ENCODE measurements at regions not wholly inside any gene's neighbourhood (a gene's known extent, or its start where the extent isn't known, plus 50 kb on each side); places are given as distances from the start of the nearest gene placed in this dataset.
A peak's percentile ranks its signal among the peaks of the same experiment; 100 is the strongest.

DNA sequence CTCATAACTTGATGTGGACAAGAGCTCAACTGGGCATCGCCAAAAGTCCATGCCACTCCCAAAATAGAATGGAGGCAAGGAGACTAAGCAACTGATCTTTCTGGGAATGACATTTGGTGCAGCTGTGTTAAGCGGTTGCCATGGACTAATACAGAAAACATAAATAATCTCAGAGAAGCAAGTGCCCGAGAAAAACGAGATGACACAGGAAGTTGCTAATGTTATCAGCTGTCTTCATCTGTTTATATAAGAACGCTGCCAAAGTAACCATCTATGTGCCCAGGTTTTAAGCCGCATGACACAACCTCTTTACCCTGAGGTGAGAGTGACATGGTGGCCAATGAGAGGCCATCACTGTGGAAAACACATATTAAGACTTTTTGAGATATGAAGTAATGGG, 54.9 kb upstream of the SACS start:
- peak; percentile 84 for DNase-seq (ENCODE audit: low spot score)

DNA sequence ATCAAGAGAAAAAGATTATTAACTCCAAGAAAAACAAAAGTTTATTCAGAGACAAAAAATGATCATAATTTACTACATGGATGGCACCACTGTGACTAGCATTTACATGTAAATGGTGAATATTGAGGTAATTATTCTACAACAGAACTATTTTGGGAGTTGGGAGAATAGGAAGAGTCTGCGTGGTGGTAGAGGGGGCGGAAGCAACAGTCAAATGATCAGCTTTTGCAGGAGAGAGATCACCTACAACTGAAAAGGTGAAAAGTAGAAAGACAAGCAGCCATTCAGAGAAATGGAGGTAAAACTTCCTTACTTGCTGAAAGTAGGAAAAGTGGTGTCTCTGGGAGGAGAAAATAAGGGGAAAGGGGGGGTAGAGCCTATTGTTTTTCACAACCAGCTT, 62.8 kb upstream of the SACS start:
- no peak for DNase-seq (ENCODE audit: low spot score)

DNA sequence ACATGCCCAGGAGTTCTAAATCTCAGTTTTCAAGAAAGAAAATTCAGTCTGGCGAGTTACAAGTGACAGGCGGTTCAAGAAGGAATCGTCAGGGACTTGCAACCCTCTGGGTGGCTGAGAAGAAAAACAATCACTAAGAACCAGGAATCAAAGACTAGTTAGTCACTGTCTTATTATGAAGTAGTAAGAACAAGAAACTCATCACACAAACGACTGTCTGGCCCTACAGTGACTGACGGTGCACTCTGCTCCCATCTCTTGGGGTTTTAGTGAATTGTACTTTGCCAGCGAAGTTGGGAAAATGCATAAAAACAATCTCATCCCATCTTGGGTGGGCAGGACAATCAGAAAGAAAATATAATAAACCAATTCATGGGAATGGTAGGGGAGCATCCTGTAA, 63.7 kb upstream of the SACS start:
- DNase-seq (ENCODE audit: low spot score): no peak

DNA sequence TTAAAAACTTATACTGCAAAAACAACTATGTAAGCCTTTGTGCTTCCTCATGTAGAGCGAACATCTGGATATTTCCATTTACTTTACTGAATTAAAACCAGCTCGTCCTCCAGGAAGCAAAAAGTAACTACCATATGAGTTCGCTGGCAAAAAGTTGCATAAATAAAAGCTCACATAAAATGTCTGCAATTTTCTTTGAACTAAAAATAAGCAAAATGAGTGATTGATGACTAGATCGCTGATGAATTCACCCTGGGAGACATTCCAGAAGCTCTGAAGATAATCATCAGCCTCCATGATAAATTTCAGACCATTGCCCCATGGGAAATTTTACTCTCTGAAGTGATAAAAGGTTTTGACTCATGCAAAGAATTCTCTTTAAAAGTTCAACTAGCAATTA, 67.3 kb upstream of the SACS start:
- peak; percentile 90 for DNase-seq (ENCODE audit: low spot score)

DNA sequence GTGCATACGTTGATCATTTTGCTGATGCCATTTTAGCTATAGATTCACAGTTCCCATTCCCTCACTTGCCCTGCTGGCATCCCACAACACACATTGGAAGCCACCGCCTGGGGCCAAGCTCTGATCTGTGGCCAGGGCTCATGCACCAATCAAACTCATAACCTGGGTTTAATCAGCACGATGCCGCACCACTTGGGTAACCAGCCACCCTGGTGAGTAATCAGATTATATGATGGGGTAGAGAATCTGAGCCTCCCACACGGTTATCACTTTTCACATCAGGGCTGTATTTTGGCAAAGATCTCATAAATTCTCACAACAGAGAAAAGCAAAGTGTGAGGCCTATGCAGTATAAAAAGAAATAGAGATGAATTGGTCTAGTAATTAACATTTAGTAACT, 66.0 kb upstream of the TNFRSF19 start:
- peak; percentile 72 for DNase-seq (ENCODE audit: low spot score)

DNA sequence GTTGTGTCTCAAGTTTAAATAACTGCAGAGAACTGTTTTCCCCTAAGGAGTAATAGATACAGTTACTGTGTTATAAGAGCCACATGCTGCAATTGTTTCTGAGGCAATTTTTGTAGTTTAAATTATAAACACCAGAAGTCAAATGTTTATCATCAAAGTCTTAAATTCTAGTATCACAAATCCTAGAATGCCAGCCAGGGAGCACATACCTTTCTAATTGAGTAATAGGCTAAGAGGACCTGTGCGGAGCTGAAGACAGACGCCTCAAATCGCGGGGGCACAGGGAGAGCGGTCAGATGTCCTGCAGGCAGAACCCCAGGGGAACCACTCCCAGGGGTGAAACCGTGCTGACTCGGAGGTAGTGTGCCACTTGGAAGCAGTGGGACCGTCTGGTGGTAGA, 65.2 kb upstream of the TNFRSF19 start:
- peak; percentile 65 for DNase-seq (ENCODE audit: low spot score)

DNA sequence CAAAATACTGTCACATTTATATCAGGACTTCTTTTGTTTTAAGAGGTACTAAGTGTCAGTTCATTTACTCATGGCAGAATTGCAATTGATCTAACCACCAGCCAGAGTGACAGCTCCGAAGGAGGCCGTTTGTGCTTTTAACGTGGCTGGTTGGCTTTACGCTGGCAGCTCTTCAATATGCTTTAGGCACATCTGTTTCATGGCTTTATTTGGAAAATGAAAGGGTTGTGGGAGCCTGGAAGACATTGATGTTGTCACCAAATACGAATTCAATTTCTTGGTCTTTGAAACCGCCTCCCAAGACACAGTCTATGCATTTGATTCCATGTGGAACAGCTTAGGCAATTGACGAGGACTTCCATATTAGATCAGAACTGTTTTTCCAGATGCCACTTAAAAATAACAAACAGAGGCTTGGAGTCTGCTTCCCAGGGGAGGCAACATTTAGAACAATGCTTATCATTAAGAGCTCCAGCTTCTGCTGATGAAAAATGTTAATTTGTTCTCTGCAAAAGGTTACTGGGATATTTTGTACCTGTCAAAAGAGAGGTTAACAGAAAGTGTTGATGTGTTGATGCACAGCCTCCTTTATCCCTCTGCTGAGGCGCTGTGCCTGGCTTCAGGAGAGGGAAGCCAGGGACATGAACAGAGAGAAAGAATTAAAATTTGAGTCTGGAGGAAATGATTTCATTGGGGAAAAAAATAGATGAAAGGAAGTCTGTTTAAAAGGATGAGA, 64.0 kb upstream of the TNFRSF19 start:
- DNase-seq (ENCODE audit: low spot score): peak; percentile 23

DNA sequence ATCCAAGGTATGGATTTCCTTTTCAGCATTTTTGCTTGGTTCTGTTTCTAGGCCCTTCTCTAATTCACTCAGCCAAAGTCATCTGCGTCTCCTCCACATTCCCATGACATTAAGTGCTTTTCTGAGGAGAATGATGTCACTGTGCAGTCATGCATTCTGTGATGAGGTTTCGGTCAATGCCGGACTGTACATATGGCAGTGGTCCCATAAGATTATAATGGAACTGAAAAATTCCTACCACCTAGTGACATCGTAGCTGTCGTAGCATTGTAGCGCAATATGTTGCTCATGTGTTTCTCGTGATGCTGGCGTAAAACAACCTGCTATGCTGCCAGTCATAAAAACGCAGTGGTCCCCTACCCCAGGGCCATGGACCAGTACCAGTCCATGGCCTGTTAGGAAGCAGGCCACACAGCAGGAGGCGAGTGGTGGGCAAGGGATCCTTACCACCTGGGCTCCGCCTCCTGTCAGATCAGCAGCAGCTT, 63.4 kb upstream of the TNFRSF19 start:
- DNase-seq (ENCODE audit: low spot score): peak; percentile 84

DNA sequence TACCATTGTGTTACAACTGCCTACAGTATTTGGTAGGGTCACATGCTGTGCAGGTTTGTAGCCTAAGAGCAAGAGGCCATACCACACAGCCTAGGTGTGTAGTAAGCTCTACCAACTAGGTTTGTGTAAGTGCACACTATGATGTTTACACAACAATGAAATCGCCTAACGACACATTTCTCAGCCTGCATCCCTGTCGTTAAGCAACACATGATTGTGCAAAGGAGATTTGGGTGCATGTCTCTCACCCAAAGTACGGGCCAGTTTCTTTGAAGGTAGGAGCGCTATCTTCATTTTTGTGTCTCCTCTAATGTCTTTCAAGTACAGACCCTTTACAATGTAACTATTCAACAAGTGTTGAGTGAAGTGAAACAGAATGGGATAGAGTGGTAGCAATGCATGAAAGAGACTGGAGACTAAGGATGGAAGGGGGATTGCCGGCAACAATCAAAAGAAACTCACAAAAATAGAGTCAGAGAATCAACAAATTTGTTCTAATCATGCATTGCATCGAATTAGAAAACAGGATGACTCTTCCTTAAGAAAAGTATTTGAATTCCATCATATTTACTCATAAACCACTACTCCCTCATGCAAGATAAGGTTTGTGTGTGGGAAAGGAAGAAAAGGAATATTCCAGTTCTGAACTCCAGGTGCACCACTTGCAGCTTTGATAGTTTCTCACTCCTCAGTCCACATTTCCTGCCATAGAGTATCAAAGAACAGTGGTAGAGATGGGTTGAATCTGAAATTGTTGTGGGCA, 60.2 kb upstream of the TNFRSF19 start:
- peak; percentile 88 for DNase-seq (ENCODE audit: low spot score)

DNA sequence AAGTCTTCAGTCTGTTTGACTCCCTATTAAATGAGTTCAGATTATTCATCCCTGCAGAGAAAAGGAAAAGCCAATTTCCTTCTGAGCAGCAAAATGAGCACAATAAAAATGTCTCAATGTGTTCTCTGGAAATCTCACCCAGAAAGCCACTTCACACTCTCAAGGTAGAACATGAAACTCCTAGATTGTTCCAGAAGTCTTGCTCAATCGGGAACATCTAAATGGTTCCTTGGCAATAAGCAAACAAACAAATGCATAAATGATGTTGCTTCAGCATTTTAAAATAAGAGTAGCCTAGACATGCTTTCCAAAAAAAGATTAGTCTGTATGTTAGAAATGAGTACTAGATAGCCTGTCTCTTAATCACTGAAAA, 59.7 kb upstream of the TNFRSF19 start:
- no peak for DNase-seq (ENCODE audit: low spot score)

DNA sequence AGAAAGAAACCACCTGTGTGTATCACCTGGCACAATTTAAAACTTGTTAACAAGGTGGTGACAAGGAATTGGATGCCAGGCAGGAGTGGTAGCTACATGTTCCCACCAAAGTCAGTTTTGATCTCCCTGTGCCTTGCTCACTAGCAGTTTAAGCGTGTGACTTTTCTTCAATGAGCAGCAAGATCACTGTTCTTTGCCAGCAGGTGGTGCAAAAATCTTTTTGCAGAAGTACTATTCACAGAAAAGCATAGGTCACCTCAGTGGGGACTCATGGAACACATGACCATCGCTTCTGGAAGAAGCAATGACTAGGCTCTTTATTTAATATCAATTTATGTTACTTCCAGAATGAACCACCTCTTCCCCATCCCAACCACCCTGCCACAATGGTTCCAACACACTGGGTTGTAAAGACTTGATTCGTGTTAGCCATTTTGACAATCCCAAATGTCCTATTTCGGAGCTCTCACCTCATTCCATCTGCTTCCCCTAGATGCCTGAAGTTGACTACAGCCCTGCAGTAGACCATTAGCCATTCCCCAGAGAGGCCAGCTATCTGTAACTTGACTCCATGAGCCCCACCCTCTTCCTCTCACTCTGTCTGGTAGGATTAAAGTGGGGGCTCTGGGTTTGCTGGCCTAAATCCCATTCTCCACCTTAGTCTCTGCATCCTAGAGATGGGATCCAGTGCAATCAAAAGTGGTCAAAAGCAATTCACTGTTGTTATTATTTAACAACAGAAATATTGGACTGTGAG, 59.1 kb upstream of the TNFRSF19 start:
- peak; percentile 52 for DNase-seq (ENCODE audit: low spot score)

DNA sequence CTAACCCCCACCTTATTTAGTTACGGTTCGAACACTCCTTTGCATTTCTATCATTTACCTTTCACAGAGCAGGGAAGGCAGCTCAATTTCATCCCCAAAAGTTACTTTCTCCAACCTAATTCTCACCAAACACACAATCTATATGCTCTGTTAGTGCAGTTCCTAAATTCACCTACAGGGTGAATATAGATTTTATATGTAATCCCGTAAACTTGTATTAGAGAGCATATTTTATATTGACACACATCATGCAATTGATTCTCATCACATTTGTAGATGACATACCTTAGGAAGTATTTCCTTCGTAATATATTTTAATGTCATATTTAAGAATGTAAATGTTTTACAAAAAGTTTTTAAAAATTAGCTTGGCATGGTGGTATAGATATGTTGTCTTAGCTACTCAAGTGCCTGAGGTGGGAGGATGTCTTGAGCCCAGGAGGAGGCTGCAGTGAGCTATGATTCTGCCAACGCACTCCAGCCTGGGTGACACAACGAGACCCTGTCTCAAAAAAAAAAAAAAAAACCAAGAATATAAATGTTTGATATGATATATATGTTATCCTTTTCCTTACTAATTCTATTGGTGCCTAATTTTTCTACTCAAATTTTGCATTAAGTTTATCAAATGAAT, 57.3 kb upstream of the TNFRSF19 start:
- no peak for DNase-seq (ENCODE audit: low spot score)

DNA sequence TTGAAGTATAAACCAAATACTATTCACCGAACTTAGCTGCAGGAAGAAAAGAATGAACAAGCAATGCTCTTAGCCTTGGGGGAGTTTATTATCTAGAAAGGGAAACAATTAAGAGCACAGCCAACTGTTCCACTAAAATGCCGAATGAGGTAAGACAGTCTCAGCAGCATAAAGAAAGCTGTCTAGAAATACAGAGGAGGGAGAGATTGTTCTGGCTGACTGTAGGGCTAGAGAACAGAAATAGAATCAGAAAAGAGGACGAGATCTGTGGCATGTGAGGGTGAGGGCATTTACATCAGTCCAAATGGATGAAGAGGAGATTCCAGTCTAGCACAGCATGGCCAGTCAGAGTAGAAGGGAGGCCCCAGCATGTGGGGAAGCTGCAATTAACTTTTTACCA, 56.8 kb upstream of the TNFRSF19 start:
- no peak for DNase-seq (ENCODE audit: low spot score)

DNA sequence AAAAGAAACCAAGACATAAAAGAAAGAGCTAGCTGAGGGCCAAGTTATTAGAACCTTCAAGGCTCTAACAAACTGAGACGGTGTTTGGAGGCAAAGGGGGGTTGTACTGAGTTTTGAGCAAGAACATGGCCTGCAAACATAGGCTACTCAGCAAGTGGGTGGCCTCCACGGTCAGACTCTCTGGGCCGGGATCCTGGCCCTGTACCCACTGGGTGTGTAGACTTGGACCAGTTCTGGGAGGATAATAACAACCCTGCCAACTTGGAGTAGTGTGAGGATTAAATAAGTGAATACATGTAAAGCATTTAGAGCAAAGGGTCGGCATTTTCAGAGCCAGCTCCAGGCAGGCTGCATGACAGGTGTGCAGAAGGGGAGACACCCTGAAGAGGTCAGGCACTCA, 56.1 kb upstream of the TNFRSF19 start:
- no peak for DNase-seq (ENCODE audit: low spot score)

DNA sequence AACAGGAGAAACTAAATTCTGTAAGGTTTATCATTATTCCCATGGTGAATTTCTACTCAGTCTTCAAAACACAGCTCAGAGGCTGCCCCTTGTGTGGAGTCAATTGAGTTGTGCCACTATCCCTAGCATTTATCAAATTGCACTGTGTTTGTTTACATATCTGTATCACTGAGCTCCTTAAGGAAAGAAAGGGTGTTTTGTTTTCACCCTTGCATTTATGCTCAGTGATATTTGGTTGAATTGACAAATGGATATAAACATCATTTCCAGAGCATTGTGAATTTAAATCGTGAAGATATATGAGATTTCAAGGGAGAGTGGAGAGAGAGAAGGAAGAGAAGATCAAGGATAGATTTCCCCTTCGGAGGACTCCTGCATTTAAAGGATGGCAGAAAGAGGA, 55.1 kb upstream of the TNFRSF19 start:
- DNase-seq (ENCODE audit: low spot score): no peak

DNA sequence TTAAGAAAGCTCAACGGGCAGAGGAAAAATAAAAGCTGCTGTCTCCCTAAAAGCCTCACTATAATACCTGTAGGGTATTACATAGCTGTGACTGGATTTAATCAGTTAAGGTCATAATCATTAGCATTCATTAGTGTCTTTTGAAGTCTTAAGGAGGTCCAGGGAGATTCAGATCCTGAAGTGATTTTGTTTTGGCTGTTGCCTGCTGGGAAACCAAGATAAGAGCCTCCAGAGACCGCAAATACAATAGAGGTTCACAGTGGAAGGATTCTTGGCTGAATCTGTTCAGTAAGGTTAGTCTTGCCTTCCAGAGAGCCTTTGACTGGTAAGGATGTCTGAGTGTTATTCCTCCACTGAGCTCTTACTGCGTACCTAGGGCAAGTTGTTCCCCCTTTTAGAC, 54.0 kb upstream of the TNFRSF19 start:
- DNase-seq (ENCODE audit: low spot score): no peak

DNA sequence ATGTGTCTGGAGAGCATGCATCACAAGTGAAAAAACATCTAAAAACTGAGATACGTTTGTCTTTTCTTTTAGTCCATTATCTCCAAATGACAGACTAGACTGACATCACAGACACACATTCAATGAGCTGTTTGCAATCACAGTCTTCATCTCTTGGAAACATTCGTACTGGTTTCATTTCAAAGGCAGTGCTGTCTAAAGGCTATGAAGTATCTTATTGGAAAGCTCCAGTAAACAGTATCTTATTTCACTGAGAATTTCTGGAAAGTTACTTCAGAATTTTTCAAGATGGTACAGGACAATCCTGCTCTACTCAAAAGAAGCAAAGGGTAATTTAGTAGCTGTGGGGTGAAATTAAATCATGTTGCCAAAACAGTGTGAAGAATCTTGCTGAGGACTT, 53.5 kb upstream of the TNFRSF19 start:
- DNase-seq (ENCODE audit: low spot score): no peak

DNA sequence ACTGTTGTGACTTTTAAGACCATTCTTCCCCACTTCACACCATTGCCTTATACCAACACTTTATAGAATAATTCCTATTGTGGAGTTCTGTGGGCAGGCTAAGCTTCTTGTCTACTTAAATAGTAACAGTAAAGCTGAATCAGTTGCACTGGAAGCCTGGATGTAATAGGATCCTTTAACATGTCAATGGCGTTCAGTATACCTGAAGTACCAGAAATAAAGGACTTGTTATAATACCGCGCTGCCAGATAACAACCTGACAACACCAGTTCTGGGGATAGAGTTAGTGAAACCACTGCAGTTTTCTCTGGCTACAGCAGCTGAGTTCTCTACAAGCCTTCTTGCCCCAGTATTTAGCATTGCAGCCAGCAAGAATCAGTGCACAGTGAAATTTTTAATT, 52.0 kb upstream of the TNFRSF19 start:
- DNase-seq (ENCODE audit: low spot score): no peak

All from A172 (cell line).